ENCODE measurements at regions not wholly inside any gene's neighbourhood (a gene's known extent, or its start where the extent isn't known, plus 50 kb on each side); places are given as distances from the start of the nearest gene placed in this dataset.

DNA sequence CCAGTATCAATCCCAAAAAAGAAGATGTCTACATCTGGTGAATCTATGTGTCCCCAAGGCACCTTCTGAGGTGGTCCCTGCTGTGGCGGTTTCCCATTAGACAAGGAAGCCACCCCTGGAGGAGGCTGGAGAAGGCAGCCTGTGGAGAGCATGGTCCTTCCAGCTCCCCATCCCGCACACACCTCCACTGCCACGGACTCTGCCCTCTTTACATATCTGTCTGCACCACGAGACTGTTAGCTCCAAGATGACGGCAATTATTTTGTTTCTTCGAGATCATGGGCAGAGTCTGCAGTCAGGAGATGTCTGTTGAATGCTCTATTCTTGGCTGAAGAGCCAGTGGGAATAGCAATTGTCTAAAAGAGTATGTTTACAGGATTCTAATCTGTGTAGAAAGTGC lies 132.0 kb downstream of the OSR1 start:
- no peak overlapping the region for H3K27ac Mint-ChIP-seq
- ATAC-seq (replicated peaks) (no peak), DNase-seq (no peak)
- no peak overlapping the region for H3K4me3 Mint-ChIP-seq
- H3K4me1 Mint-ChIP-seq = no peaks in the 10 kb centered on the region
- H3K36me3 Mint-ChIP-seq = no peaks in the 10 kb centered on the region
- no peaks in the 10 kb centered on the region for H3K9me3 Mint-ChIP-seq
- no peaks in the 10 kb centered on the region for H3K27me3 Mint-ChIP-seq

DNA sequence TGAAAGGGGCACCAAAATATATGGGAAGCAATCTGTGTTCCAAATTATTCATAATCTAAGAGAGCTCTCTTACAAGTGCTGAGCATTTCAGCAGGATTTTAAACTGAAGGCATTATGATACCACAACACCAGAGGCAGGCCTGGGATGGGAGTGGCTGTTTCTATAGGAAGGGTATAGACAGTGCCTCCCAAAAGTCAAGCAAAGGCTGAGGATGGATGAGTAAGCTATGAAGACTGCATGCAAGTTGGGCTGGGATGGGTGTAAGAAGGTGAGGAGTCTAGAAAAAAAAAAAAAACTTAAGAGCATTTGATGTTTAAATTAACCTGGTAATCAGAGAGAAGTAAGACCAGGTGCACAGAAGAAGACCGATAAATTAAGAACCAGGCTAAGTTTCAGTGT lies 132.5 kb downstream of the OSR1 start:
- Mint-ChIP-seq H3K36me3 (no peaks in the 10 kb centered on the region), H3K4me3 (no peak overlapping the region), H3K4me1 (no peaks in the 10 kb centered on the region), H3K27ac (no peak overlapping the region), H3K27me3 (no peaks in the 10 kb centered on the region), H3K9me3 (no peaks in the 10 kb centered on the region)
- ATAC-seq (replicated peaks) (no peak), DNase-seq (no peak)

DNA sequence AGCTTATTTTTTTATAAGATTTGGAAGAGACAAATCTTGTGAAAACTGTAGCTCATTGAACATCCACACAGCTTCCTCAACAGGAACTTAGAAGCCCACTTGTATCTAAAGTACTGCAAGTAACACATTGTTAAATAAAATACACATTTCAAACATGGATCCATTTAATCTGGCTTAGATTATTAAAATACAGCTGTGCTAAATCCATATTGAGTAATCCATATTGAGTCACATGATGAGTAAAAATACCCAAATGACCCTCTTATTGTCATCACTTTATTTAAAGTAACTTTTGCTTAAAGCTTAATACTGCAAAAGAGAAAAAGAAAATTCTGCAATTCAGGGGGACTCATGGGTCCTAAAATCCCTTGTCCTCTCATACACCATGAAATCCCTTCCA lies 133.3 kb downstream of the OSR1 start:
- Mint-ChIP-seq H3K9me3 (no peaks in the 10 kb centered on the region), H3K4me3 (no peak overlapping the region), H3K27me3 (no peaks in the 10 kb centered on the region), H3K36me3 (no peaks in the 10 kb centered on the region), H3K4me1 (no peaks in the 10 kb centered on the region), H3K27ac (no peak overlapping the region)
- ATAC-seq (replicated peaks) (no peak), DNase-seq (no peak)

DNA sequence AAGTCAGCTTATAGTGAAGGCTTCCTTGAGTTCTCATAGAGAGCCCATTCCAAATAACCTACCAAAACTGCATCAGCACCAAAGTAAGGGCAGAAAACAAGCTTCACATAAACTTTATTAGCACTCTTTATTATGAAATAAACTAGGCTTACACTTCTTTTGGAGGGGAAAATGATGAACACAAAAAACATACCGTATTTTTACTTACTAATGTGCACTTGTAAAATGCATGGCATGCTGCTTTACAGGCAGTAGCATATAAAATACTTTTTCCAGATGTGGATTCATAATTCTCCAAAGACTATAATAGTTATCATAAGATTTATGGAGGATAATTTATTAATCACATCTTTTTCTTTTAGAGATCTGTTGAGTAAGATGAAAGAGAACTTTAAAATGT lies 133.9 kb downstream of the OSR1 start:
- DNase-seq (no peak), ATAC-seq (replicated peaks) (no peak)
- no peak overlapping the region for H3K27ac Mint-ChIP-seq
- no peaks in the 10 kb centered on the region for H3K4me1 Mint-ChIP-seq
- H3K27me3 Mint-ChIP-seq = no peaks in the 10 kb centered on the region
- H3K4me3 Mint-ChIP-seq = no peak overlapping the region
- no peaks in the 10 kb centered on the region for H3K36me3 Mint-ChIP-seq
- H3K9me3 Mint-ChIP-seq = no peaks in the 10 kb centered on the region

DNA sequence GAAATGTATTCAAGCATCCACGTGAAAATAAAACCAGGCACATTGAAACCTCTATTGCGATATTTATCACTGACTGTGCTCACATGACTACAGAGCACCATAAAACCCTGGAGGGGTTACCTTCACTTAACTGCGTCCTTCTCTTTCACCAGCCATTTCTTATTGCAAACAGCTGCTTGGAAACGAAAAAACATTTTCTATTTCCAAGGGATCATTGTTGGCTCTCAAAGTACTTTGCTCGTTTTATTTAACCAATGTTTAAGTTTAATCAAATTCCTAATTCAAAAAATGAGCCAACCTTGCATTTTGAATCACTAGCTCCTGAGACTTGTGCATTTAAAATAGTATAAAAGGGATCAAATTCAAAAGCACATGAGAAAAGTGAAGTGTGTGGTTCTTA lies 134.4 kb downstream of the OSR1 start:
- Mint-ChIP-seq H3K9me3 (no peaks in the 10 kb centered on the region), H3K27me3 (no peaks in the 10 kb centered on the region), H3K4me3 (no peak overlapping the region), H3K4me1 (no peaks in the 10 kb centered on the region), H3K36me3 (no peaks in the 10 kb centered on the region), H3K27ac (no peak overlapping the region)
- ATAC-seq (replicated peaks) (no peak), DNase-seq (no peak)

DNA sequence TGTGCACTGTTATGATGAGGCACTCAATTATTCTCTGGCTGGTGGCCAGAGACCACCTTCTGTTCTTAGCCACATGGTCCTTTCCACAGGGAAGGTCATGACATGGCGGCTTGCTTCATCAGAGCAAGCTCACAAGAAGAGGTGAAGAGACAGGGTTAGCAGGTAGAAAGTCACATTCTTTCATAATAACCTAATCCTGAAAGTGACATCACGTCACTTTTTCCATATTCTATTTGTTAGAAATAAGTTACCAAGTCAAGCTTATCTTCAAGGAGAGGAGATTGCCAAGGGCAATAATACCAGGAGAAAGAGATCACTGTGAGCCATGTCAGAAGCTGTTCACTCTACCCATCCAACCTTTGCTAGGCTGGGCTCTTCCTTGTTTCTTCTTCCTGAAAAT lies 139.4 kb downstream of the OSR1 start:
- ATAC-seq (replicated peaks) (no peak), DNase-seq (no peak)
- no peaks in the 10 kb centered on the region for H3K36me3 Mint-ChIP-seq
- no peak overlapping the region for H3K4me3 Mint-ChIP-seq
- no peaks in the 10 kb centered on the region for H3K9me3 Mint-ChIP-seq
- H3K27me3 Mint-ChIP-seq = no peaks in the 10 kb centered on the region
- no peaks in the 10 kb centered on the region for H3K4me1 Mint-ChIP-seq
- no peak overlapping the region for H3K27ac Mint-ChIP-seq

DNA sequence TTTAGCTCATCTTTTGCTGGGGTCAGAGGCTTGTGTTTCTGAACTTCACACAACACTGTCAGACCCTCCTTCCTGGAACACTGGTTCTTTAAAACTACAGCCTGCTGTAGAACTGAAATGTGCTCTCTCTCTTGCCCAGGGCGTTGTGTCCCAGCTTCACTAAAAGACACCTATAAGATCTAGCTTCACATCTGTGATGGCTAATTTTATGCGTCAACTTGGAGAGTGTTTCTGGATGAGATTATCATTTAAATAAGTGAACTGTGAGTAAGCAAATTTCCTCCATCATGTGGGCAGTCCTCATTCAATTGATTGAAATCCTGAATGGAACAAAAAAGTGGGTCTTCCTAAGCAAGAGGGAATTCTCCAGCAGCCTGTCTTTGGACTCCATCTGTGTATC lies 140.3 kb downstream of the OSR1 start:
- ATAC-seq (replicated peaks) (no peak), DNase-seq (no peak)
- Mint-ChIP-seq H3K27me3 (no peaks in the 10 kb centered on the region), H3K27ac (no peak overlapping the region), H3K9me3 (no peaks in the 10 kb centered on the region), H3K4me1 (no peaks in the 10 kb centered on the region), H3K4me3 (no peak overlapping the region), H3K36me3 (no peaks in the 10 kb centered on the region)

DNA sequence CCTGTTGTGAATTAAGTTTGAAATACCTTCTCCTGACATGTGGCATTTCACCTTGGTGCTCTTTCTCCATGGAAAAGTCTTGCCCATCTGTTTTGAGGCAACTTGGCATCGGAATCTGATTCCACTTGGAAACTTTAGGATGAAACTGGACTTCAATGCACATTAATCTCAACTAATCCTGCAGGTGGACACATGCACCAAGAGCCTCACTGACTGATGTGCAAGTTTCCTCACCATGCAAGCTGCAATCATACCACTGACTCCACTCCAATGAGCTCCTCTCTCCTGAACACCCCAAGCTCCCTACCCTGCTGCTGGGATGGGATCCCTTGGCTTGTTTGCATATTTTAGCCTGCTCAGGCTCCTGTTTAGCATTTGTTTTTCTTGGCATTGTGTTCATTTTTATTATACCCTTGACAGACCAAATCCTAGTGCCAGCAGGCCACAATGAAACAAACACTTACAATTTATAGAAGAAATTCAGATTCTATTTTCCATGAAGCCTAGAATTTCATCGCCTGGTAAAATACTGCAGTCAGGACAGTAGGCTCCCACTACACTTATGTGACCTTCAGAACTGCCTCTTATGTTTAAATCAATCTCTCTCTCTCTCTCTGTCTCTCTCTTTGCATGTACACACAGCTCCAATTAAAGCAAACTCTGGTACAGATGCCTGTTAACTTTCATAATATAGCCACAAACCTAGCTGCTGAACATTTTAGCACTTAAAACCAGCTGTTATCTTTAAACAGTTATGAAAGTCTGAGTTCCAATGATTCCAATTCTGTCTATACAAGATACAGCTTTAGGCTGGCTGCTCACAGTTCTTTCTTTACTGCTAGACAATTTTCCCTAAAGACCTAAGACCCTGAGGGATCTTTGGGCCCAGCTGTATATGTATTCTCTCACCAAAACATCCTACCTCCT lies 141.5 kb downstream of the OSR1 start:
- ATAC-seq (replicated peaks) = no peak
- H3K4me3 Mint-ChIP-seq = no peak overlapping the region
- no peak for DNase-seq
- H3K9me3 Mint-ChIP-seq = no peaks in the 10 kb centered on the region
- H3K27me3 Mint-ChIP-seq = no peaks in the 10 kb centered on the region
- no peaks in the 10 kb centered on the region for H3K36me3 Mint-ChIP-seq
- H3K4me1 Mint-ChIP-seq = no peaks in the 10 kb centered on the region
- H3K27ac Mint-ChIP-seq = no peak overlapping the region

DNA sequence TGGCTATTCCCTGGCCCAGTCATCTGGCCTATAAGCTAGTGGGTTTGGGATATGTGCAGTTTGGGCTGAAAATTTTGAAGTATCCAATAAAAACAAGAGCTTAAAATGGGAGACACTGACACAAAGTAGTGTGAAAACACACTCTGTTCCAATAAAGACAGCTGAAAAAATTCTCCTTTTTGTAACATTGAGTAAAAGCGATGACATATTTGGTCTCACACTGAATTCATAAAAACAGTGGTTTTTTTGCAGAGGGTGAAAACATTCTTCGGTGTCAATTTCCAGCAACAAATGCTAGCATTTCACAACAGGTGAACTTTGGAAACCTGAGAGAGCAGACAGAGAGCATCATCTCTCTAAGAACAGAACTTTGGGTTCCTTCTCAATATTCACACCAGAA lies 142.2 kb downstream of the OSR1 start:
- H3K27ac Mint-ChIP-seq = no peak overlapping the region
- no peak overlapping the region for H3K4me3 Mint-ChIP-seq
- H3K4me1 Mint-ChIP-seq = no peaks in the 10 kb centered on the region
- no peaks in the 10 kb centered on the region for H3K9me3 Mint-ChIP-seq
- no peaks in the 10 kb centered on the region for H3K36me3 Mint-ChIP-seq
- no peaks in the 10 kb centered on the region for H3K27me3 Mint-ChIP-seq
- no peak for DNase-seq
- no peak for ATAC-seq (replicated peaks)

DNA sequence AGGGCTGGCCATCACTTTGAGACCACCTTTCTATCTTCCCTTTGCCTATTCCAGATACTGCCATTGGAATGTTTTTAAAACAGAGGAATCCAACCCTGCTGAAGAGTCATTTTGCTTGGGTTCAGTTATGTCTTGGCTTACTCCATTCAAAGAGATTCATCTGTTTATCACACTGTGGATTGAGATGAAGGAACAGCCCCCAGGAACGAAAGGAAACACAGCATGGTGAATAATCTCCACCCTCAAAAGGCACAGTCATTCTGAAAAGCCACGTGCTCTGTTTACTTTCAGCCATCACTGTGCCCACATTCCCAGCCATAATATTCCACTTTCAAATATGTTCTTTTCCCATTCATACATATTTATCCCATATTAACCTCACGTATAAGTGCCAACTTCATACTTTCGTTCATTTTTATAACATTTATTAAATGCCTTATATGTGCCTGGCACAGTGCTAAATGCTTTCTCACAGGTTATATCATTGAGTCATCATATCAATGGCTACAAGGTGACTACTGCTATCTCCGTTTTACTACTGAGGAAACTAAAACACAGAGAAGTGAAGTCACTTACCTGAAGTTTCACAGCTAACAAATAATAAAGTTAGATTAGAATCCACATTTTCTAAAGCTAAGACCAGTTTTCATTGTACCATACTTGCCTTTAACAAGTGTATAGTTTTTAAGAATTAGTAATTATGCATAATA lies 143.6 kb downstream of the OSR1 start:
- Mint-ChIP-seq H3K27me3 (no peaks in the 10 kb centered on the region), H3K36me3 (no peaks in the 10 kb centered on the region)
- ATAC-seq (replicated peaks) = no peak

DNA sequence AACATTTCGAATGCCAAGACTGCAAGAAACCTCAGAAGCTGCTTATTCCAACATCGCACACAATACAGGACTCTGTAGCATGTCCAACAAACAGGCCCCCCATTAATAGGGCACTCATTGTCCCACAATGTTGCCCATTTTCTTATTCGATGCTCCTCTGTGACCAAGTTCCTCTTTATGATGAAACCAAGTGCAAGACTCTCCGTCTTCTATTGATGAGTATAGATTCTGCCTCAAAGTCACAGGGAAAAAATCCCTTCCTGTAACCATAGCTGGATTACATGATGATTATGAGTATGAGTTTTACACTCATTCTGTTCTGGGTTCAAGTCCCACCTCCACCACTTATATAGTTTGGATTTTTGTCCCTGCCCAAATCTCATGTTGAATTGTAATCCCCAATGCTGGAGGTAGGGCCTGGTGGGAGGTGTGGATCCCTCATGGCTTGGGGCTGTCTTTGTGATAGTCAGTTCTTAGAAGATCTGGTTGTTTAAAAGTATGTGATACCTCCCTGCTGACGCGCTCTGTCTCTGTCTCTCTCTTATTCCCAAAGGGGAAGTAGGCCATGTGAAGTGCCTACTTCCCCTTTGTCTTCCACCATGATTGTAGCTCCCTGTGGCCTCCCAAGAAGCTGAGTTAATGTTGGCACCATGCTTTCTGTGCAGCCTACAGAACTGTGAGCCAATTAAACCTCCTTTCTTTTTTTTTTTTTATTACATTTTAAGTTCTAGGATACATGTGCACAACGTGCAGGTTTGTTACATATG lies 148.7 kb downstream of the OSR1 start:
- Mint-ChIP-seq H3K27ac (no peak overlapping the region), H3K27me3 (no peaks in the 10 kb centered on the region), H3K4me3 (no peak overlapping the region), H3K4me1 (no peaks in the 10 kb centered on the region), H3K9me3 (no peaks in the 10 kb centered on the region), H3K36me3 (no peaks in the 10 kb centered on the region)
- DNase-seq (no peak), ATAC-seq (replicated peaks) (peak; percentile 42 to 69)

More for the DNA sequence above, 143.6 kb downstream of the OSR1 start:
- no peak for DNase-seq
- no peak overlapping the region for H3K27ac Mint-ChIP-seq
- H3K4me3 Mint-ChIP-seq = no peak overlapping the region
- no peaks in the 10 kb centered on the region for H3K9me3 Mint-ChIP-seq
- no peaks in the 10 kb centered on the region for H3K4me1 Mint-ChIP-seq

DNA sequence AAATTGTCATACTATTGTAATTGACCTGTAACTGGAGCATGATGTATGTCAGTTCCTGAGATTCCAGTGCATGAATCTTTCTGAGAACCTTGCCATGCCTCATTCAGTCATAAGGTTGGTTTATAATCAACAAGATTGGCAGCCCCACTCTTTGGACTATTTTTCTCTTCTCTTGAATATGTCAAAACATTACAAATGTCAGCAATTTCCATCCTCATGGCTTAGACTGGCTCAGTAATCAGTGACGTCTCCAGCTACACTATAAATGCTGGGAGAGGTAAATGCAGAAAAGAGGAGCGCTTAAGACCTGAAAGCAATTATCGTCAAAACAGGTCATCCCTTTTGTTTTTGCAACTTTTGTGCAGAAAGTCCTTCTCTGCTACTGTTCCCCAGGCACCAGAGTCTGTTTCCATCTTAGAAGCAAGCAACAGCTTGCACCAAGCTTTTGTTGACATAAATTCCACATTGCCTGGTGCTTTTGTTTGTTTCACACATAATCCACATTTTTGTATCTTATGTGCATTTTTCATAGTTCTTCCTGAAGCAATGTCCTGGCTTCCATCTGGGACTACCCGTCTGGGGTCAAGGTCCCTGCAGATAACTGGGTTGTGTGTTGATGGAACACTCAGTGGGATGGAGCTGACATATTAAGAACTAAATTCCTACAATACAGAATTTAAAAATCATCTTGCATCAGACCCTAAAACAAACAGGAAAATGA lies 149.8 kb downstream of the OSR1 start:
- Mint-ChIP-seq H3K36me3 (no peaks in the 10 kb centered on the region), H3K4me3 (no peak overlapping the region), H3K27me3 (no peaks in the 10 kb centered on the region), H3K4me1 (no peaks in the 10 kb centered on the region), H3K27ac (no peak overlapping the region), H3K9me3 (no peaks in the 10 kb centered on the region)
- no peak for DNase-seq
- ATAC-seq (replicated peaks) = no peak

DNA sequence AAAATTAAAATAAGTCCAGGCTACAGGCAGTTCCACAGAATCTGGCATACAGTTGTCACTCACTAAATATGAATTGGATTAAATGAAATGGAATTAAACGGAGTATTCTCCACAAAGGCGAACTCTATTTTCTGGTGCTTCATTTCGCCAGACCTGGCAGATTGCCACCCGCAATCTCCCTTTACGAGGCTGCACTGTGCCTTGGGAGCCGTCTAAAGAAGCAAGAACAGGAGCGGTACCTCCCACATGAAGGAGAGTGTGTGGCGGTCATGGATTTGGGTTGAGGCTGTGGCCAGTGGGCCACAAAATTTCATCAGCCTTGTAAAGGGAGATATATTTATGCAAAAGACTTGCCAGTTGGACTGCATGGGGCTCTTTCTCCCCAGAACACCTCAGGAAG lies 151.0 kb downstream of the OSR1 start:
- Mint-ChIP-seq H3K4me1 (no peaks in the 10 kb centered on the region), H3K27ac (no peak overlapping the region)
- DNase-seq = no peak

DNA sequence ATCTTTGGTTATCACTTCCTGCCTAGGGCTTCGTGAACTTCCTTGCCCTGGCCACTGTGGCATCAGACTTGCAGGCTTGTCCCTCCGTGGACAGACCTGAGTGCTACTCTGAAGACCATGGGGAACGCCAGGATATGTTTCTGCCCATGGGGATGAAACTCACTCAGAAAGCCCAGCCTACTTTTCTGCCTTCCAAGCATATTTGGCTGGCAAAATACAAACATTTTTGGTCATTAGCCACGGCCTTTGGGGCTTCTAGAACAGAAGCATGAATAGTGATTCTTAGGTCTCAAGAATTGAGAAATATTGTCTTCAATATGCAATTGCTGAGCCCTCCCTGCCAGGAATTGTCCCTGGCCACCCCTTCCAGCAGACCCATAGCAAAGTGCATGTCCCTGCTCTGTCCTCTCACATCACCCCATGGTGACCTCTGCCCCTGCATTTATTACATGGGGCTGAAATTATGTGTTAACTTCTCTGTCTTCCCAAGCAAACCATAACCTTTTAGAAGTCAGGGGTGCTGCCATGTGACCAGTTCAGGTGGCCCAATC lies 152.4 kb downstream of the OSR1 start:
- ATAC-seq (replicated peaks) (no peak), DNase-seq (no peak)
- Mint-ChIP-seq H3K36me3 (no peaks in the 10 kb centered on the region), H3K4me3 (no peak overlapping the region), H3K9me3 (no peaks in the 10 kb centered on the region), H3K27ac (no peak overlapping the region), H3K27me3 (no peaks in the 10 kb centered on the region), H3K4me1 (no peaks in the 10 kb centered on the region)

More for the DNA sequence above, 151.0 kb downstream of the OSR1 start:
- ATAC-seq (replicated peaks) = no peak
- H3K36me3 Mint-ChIP-seq = no peaks in the 10 kb centered on the region
- no peaks in the 10 kb centered on the region for H3K27me3 Mint-ChIP-seq
- H3K9me3 Mint-ChIP-seq = no peaks in the 10 kb centered on the region
- no peak overlapping the region for H3K4me3 Mint-ChIP-seq
